ENCODE measurements at regions not wholly inside any gene's neighbourhood (a gene's known extent, or its start where the extent isn't known, plus 50 kb on each side); places are given as distances from the start of the nearest gene placed in this dataset.

GRCh38 chr12:58082996-58083395 lies 141.6 kb downstream of the ATP23 start:
- H3K36me3 Mint-ChIP-seq = peaks cover 0 to 4% of the 10 kb centered on the region in 2 donors
- ATAC-seq (ENCODE audit: low read depth in 2 of 2) (no peak), DNase-seq (no peak)
- H3K27ac Mint-ChIP-seq = peak overlapping the region in 1 of 6 donors; percentile 25
- no peaks in the 10 kb centered on the region for H3K4me1 Mint-ChIP-seq
- peaks cover 9 to 47% (median 35%) of the 10 kb centered on the region in 3 donors for H3K27me3 Mint-ChIP-seq
- H3K4me3 Mint-ChIP-seq = no peak overlapping the region
- H3K9me3 Mint-ChIP-seq = no peaks in the 10 kb centered on the region

- DNase-seq = no peak
- H3K36me3 Mint-ChIP-seq = peaks cover 0 to 4% of the 10 kb centered on the region in 2 donors
- peaks cover 9 to 29% (median 22%) of the 10 kb centered on the region in 3 donors for H3K27me3 Mint-ChIP-seq
- H3K27ac Mint-ChIP-seq = no peak overlapping the region
- H3K9me3 Mint-ChIP-seq = no peaks in the 10 kb centered on the region
- H3K4me1 Mint-ChIP-seq = no peaks in the 10 kb centered on the region
- H3K4me3 Mint-ChIP-seq = no peak overlapping the region
- no peak for ATAC-seq (ENCODE audit: low read depth in 2 of 2)
Observed at GRCh38 chr12:58086006-58086405, 144.6 kb downstream of the ATP23 start.

- Mint-ChIP-seq H3K9me3 (no peaks in the 10 kb centered on the region), H3K27ac (no peak overlapping the region), H3K4me3 (no peak overlapping the region), H3K4me1 (no peaks in the 10 kb centered on the region), H3K36me3 (peaks cover 0 to 4% of the 10 kb centered on the region in 2 donors), H3K27me3 (peaks cover 9 to 28% (median 28%) of the 10 kb centered on the region in 3 donors)
- no peak for ATAC-seq (ENCODE audit: low read depth in 2 of 2)
- no peak for DNase-seq
Observed at GRCh38 chr12:58086930-58087329, 145.6 kb downstream of the ATP23 start.

- no peaks in the 10 kb centered on the region for H3K4me1 Mint-ChIP-seq
- no peak overlapping the region for H3K4me3 Mint-ChIP-seq
- no peak for DNase-seq
- no peaks in the 10 kb centered on the region for H3K9me3 Mint-ChIP-seq
- no peak overlapping the region for H3K27ac Mint-ChIP-seq
- peaks cover 9 to 28% (median 28%) of the 10 kb centered on the region in 3 donors for H3K27me3 Mint-ChIP-seq
- ATAC-seq (ENCODE audit: low read depth in 2 of 2) = no peak
- H3K36me3 Mint-ChIP-seq = peaks cover 0 to 4% of the 10 kb centered on the region in 2 donors
Observed at GRCh38 chr12:58087423-58088127, 146.2 kb downstream of the ATP23 start.

GRCh38 chr12:58089588-58089987 lies 148.2 kb downstream of the ATP23 start:
- peaks cover 5 to 24% (median 16%) of the 10 kb centered on the region in 3 donors for H3K27me3 Mint-ChIP-seq
- ATAC-seq (ENCODE audit: low read depth in 2 of 2) (no peak), DNase-seq (no peak)
- no peak overlapping the region for H3K4me3 Mint-ChIP-seq
- peaks cover 0 to 4% of the 10 kb centered on the region in 2 donors for H3K36me3 Mint-ChIP-seq
- no peaks in the 10 kb centered on the region for H3K4me1 Mint-ChIP-seq
- no peaks in the 10 kb centered on the region for H3K9me3 Mint-ChIP-seq
- H3K27ac Mint-ChIP-seq = no peak overlapping the region

GRCh38 chr12:58090685-58091084 lies 149.3 kb downstream of the ATP23 start:
- no peak overlapping the region for H3K4me3 Mint-ChIP-seq
- H3K27me3 Mint-ChIP-seq = peaks cover 2 to 19% (median 16%) of the 10 kb centered on the region in 3 donors
- H3K4me1 Mint-ChIP-seq = no peaks in the 10 kb centered on the region
- no peak for ATAC-seq (ENCODE audit: low read depth in 2 of 2)
- H3K27ac Mint-ChIP-seq = no peak overlapping the region
- peaks cover 0 to 4% of the 10 kb centered on the region in 2 donors for H3K36me3 Mint-ChIP-seq
- DNase-seq = no peak
- no peaks in the 10 kb centered on the region for H3K9me3 Mint-ChIP-seq

GRCh38 chr12:58095002-58095401 lies 153.6 kb downstream of the ATP23 start:
- Mint-ChIP-seq H3K4me3 (no peak overlapping the region), H3K4me1 (no peaks in the 10 kb centered on the region), H3K27ac (no peak overlapping the region), H3K27me3 (peaks cover 5 to 12% (median 5%) of the 10 kb centered on the region in 3 donors), H3K9me3 (no peaks in the 10 kb centered on the region), H3K36me3 (no peaks in the 10 kb centered on the region)
- DNase-seq (no peak), ATAC-seq (ENCODE audit: low read depth in 2 of 2) (no peak)

- H3K36me3 Mint-ChIP-seq = peaks cover 0 to 8% of the 10 kb centered on the region in 2 donors
- no peak for DNase-seq
- H3K4me3 Mint-ChIP-seq = no peak overlapping the region
- no peak for ATAC-seq (ENCODE audit: low read depth in 2 of 2)
- peaks cover 3 to 14% (median 5%) of the 10 kb centered on the region in 7 donors for H3K9me3 Mint-ChIP-seq
- peaks cover 5 to 13% (median 5%) of the 10 kb centered on the region in 3 donors for H3K27me3 Mint-ChIP-seq
- no peak overlapping the region for H3K27ac Mint-ChIP-seq
- no peaks in the 10 kb centered on the region for H3K4me1 Mint-ChIP-seq
Observed at GRCh38 chr12:58097741-58098140, 156.4 kb downstream of the ATP23 start.

- Mint-ChIP-seq H3K9me3 (peaks cover 3 to 17% (median 5%) of the 10 kb centered on the region in 7 donors), H3K27ac (no peak overlapping the region), H3K4me1 (no peaks in the 10 kb centered on the region), H3K36me3 (peaks cover 0 to 8% of the 10 kb centered on the region in 2 donors), H3K27me3 (peaks cover 5 to 8% (median 5%) of the 10 kb centered on the region in 3 donors), H3K4me3 (no peak overlapping the region)
- ATAC-seq (ENCODE audit: low read depth in 2 of 2) (no peak), DNase-seq (no peak)
Observed at GRCh38 chr12:58099476-58099875, 158.1 kb downstream of the ATP23 start.

GRCh38 chr12:58104351-58104755 lies 163.0 kb downstream of the ATP23 start:
- Mint-ChIP-seq H3K4me3 (no peak overlapping the region), H3K36me3 (peaks cover 0 to 8% of the 10 kb centered on the region in 2 donors), H3K4me1 (no peaks in the 10 kb centered on the region), H3K27ac (no peak overlapping the region), H3K27me3 (peaks cover 0 to 8% (median 5%) of the 10 kb centered on the region in 3 donors), H3K9me3 (peaks cover 3 to 20% (median 7%) of the 10 kb centered on the region in 7 donors)
- DNase-seq (no peak), ATAC-seq (ENCODE audit: low read depth in 2 of 2) (no peak)

- Mint-ChIP-seq H3K27me3 (peaks cover 0 to 8% (median 5%) of the 10 kb centered on the region in 3 donors), H3K4me3 (no peak overlapping the region), H3K36me3 (peaks cover 0 to 8% of the 10 kb centered on the region in 2 donors), H3K4me1 (no peaks in the 10 kb centered on the region), H3K27ac (peak overlapping the region in 3 of 6 donors; percentile 0 to 53 (median 1)), H3K9me3 (peaks cover 3 to 20% (median 7%) of the 10 kb centered on the region in 7 donors)
- DNase-seq (no peak), ATAC-seq (ENCODE audit: low read depth in 2 of 2) (no peak)
Observed at GRCh38 chr12:58105225-58106119, 164.1 kb downstream of the ATP23 start.

GRCh38 chr12:58106195-58106594 lies 164.8 kb downstream of the ATP23 start:
- peaks cover 3 to 19% (median 7%) of the 10 kb centered on the region in 7 donors for H3K9me3 Mint-ChIP-seq
- peaks cover 0 to 6% (median 4%) of the 10 kb centered on the region in 3 donors for H3K27me3 Mint-ChIP-seq
- H3K4me1 Mint-ChIP-seq = no peaks in the 10 kb centered on the region
- H3K4me3 Mint-ChIP-seq = no peak overlapping the region
- ATAC-seq (ENCODE audit: low read depth in 2 of 2) (no peak), DNase-seq (no peak)
- peak overlapping the region in 1 of 6 donors; percentile 61 for H3K27ac Mint-ChIP-seq
- H3K36me3 Mint-ChIP-seq = peaks cover 0 to 5% of the 10 kb centered on the region in 2 donors

GRCh38 chr12:58117201-58117600 lies 175.8 kb downstream of the ATP23 start:
- Mint-ChIP-seq H3K27me3 (peaks cover 9 to 32% (median 10%) of the 10 kb centered on the region in 3 donors), H3K36me3 (peaks cover 0 to 6% of the 10 kb centered on the region in 2 donors), H3K27ac (peak overlapping the region in 1 of 6 donors; percentile 58), H3K9me3 (peaks cover 0 to 8% (median 4%) of the 10 kb centered on the region in 7 donors), H3K4me1 (no peaks in the 10 kb centered on the region), H3K4me3 (no peak overlapping the region)
- ATAC-seq (ENCODE audit: low read depth in 2 of 2) (no peak), DNase-seq (no peak)
